HUES64 (cell line): ENCODE measurements at regions not wholly inside any gene's neighbourhood (a gene's known extent, or its start where the extent isn't known, plus 50 kb on each side); places are given as distances from the start of the nearest gene placed in this dataset.

Experiments
- H3K27ac ChIP-seq: 2 replicates; pipeline ENCODE4 v1.7.0; 2013; ENCODE audit warnings: low read depth, low read length, inconsistent platforms
- H3K27me3 ChIP-seq: 2 replicates; pipeline ENCODE4 v1.6.1; 2013; ENCODE audit warnings: mild to moderate bottlenecking, low read length; ENCODE audit not compliant: insufficient read depth
- H3K36me3 ChIP-seq: 2 replicates; pipeline ENCODE4 v1.6.1; 2013; ENCODE audit warnings: mild to moderate bottlenecking, low read length; ENCODE audit not compliant: insufficient read depth
- H3K4me1 ChIP-seq: 2 replicates; pipeline ENCODE4 v1.6.1; 2013; ENCODE audit warnings: mild to moderate bottlenecking, low read length, moderate library complexity; ENCODE audit not compliant: insufficient read depth
- H3K4me3 ChIP-seq: 2 replicates; pipeline ENCODE4 v1.5.1; 2013; ENCODE audit warnings: mild to moderate bottlenecking, low read length, moderate library complexity
- H3K9ac ChIP-seq: 2 replicates; pipeline ENCODE4 v1.6.1; 2013; ENCODE audit warnings: mild to moderate bottlenecking, low read depth, low read length
- H3K9me3 ChIP-seq: 2 replicates; pipeline ENCODE4 v1.6.1; 2013; ENCODE audit warnings: low read depth, low read length; ENCODE audit not compliant: insufficient read depth
- WGBS: fragments of 150-250, 120-280 bp; methylation state at CpG from one replicate; pipeline ENCODE4 v1.1.7; 2013; ENCODE audit warnings: missing lambda C conversion rate; 5-methylcytosine and 5-hydroxymethylcytosine counted together

- no peak overlapping the region for H3K27ac ChIP-seq
- H3K36me3 ChIP-seq, result no peaks in the 10 kb centered on the region
- no peaks in the 10 kb centered on the region for H3K4me1 ChIP-seq
- H3K9me3 ChIP-seq, result no peaks in the 10 kb centered on the region
- WGBS, result 87% methylated on average over 3 of the region's 3 CpGs
- no peak overlapping the region for H3K9ac ChIP-seq
- no peaks in the 10 kb centered on the region for H3K27me3 ChIP-seq
- no peak overlapping the region for H3K4me3 ChIP-seq
Observed at GRCh38 chr3:72282918-72283317, 498.0 kb upstream of the PROK2 start.

DNA sequence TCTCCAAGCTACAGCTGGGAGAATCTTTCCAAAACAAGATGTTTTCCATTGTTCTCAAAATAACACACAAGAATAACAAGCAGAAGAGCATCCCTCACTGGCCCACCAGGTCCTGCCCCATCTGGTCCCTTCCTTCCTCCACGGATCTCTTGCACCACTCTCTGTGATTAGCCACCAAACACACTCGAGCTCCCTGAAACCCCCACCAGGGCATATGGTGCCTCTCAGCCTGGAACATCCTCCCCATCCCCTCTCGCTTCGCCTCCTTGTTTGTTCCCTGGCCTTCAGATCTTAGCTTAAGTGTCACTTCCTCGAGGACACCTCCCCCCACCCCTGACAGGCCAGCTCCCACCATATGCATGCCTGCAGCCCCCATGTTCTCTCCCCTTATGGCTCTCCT, 496.6 kb upstream of the PROK2 start:
- no peak overlapping the region for H3K4me3 ChIP-seq
- no peak overlapping the region for H3K27ac ChIP-seq
- H3K4me1 ChIP-seq, result no peaks in the 10 kb centered on the region
- no peak overlapping the region for H3K9ac ChIP-seq
- no peaks in the 10 kb centered on the region for H3K27me3 ChIP-seq
- H3K36me3 ChIP-seq, result no peaks in the 10 kb centered on the region
- 91% methylated on average over 5 of the region's 5 CpGs for WGBS
- H3K9me3 ChIP-seq, result no peaks in the 10 kb centered on the region

DNA sequence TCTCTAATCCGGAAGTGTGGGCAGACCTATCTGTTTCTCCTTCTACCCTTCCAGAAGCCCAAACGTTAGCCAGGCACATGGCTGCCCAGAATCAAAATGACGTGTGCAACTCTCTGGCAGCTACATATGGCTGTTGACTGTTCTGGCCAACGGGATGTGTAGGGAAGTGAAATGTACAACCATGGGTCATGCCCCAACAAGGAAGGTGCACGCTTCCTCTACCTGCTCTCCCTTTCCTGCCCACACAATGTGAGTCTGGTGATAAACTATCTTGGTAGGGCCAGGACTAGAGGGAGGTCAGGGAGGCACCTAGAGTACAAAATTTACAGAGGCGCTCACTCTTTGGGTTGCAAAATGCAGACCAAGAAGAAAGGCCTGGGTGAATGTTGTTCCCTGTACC, 495.9 kb upstream of the PROK2 start:
- H3K27ac ChIP-seq, result no peak overlapping the region
- H3K9me3 ChIP-seq, result no peaks in the 10 kb centered on the region
- no peaks in the 10 kb centered on the region for H3K36me3 ChIP-seq
- H3K9ac ChIP-seq, result no peak overlapping the region
- H3K27me3 ChIP-seq, result no peaks in the 10 kb centered on the region
- no peak overlapping the region for H3K4me3 ChIP-seq
- H3K4me1 ChIP-seq, result no peaks in the 10 kb centered on the region
- 94% methylated on average over 6 of the region's 6 CpGs for WGBS

DNA sequence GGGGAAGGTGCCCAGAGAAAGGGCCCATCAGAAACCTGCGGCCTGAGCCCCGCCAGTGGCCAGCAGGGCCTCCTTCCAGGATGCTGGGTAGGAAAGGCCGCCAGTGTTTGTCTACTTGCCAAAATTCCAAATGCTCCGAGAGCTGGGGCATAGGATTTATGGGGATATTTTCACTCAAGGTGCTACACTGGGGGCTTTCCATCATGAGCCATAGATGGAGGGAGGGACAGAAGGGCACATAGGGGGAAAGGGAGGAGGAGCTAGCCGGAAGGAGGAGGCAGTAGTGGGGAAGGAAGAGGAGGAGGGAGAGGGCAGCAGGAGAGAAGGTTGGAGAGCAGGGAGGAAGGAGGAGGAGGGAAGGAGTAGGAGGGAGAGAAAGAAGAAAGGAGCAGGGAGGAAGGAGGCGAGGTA, 494.7 kb upstream of the PROK2 start:
- no peaks in the 10 kb centered on the region for H3K27me3 ChIP-seq
- H3K9ac ChIP-seq, result no peak overlapping the region
- no peaks in the 10 kb centered on the region for H3K36me3 ChIP-seq
- H3K27ac ChIP-seq, result no peak overlapping the region
- no peaks in the 10 kb centered on the region for H3K9me3 ChIP-seq
- WGBS, result 86% methylated on average over 6 of the region's 6 CpGs
- H3K4me3 ChIP-seq, result no peak overlapping the region
- H3K4me1 ChIP-seq, result no peaks in the 10 kb centered on the region; the same call in 1 of the 2 replicates

DNA sequence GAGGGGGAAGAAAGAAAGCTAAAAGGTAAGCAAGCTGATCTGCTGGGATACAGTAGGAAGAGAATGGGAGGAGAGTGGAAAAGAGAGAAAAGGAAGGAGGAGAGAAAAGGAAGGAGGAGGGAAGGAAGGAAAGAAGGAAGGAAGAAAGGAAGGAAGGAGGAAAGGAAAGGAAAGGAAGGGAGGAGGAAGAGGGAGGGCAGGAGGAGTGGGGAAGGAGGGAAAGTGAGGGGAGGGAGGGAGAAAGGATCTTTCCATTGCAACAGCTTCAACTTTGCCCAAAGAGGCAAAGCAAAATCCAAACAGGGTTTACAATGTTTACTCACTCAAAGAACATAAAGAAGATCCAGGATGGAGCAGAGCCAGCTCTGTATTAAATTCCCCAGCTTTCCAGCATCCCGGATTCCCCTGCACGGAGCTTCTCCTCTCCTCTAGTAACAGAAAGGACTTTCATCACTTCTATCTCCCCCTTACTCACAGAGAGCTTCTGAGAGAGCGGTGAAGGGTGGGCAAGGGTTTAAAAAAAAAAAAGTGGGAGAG, 494.2 kb upstream of the PROK2 start:
- H3K4me3 ChIP-seq, result no peak overlapping the region
- no peak overlapping the region for H3K27ac ChIP-seq
- no peak overlapping the region for H3K9ac ChIP-seq
- no peaks in the 10 kb centered on the region for H3K27me3 ChIP-seq
- 86% methylated on average over 3 of the region's 3 CpGs for WGBS
- no peaks in the 10 kb centered on the region for H3K9me3 ChIP-seq
- peaks cover 4% of the 10 kb centered on the region; the same call in 1 of the 2 replicates for H3K4me1 ChIP-seq
- no peaks in the 10 kb centered on the region for H3K36me3 ChIP-seq

DNA sequence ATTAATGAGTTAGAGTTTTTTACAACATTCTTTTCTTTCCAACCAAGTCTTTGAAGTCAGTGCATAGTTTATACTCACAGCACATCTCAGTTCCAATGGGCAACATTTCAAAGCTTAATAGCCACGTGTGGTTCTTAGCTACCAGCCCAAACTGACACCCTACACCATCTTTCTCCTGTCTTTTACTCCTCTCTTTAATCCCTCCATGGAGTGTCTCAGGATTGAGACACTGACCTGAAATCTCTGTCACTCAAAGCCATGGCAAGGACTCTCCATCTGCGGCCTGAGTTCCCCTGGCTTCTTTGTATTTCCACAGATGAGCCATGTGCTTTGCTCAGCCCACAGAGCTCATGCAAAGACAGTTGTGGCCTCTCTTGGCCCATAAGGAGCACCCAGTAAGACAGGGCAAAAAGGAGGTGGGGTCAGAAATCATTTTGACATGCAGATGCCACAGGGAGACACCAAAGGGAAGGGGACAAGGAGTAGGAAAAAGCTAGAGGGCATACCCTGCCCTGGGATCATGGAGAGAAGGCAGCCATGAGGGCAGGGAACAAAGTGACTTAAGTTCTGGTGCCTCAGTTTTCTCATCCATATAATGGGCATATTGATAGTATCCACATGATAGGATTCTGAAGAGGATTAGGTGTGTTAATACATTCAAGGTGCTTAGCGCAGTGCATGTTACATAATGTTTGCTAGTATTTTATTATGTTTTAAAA, 493.6 kb upstream of the PROK2 start:
- peaks cover 10% of the 10 kb centered on the region; the same call in 1 of the 2 replicates for H3K4me1 ChIP-seq
- no peaks in the 10 kb centered on the region for H3K9me3 ChIP-seq
- H3K4me3 ChIP-seq, result no peak overlapping the region
- 90% methylated on average over 3 of the region's 3 CpGs for WGBS
- H3K9ac ChIP-seq, result no peak overlapping the region
- no peaks in the 10 kb centered on the region for H3K36me3 ChIP-seq
- no peak overlapping the region for H3K27ac ChIP-seq
- no peaks in the 10 kb centered on the region for H3K27me3 ChIP-seq

DNA sequence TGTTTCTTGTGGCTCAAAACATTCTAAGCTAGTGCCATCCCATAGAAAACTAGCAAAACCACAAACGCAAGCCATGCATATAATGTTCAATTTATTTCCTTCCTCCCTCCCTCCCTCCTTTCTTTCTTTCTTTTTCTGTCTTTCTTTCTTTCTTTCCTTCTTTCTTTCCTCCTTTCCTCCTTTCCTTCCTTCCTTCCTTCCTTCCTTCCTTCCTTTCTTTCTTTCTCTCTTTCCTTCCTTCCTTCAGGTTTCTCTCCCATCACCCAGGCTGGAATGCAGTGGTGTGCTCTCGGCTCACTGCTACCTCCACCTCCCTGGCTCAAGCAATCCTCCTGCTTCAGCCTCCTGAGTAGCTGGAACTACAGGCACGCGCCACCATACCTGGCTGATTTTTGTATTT, 492.8 kb upstream of the PROK2 start:
- Histone ChIP-seq H3K36me3 (no peaks in the 10 kb centered on the region), H3K9me3 (no peaks in the 10 kb centered on the region), H3K27ac (no peak overlapping the region), H3K9ac (no peak overlapping the region), H3K27me3 (no peaks in the 10 kb centered on the region), H3K4me1 (peaks cover 16% of the 10 kb centered on the region; the same call in 1 of the 2 replicates), H3K4me3 (no peak overlapping the region)
- 97% methylated on average over 4 of the region's 4 CpGs for WGBS

GRCh38 chr3:72276806-72277205, 491.9 kb upstream of the PROK2 start:
- Histone ChIP-seq H3K4me3 (no peak overlapping the region), H3K27me3 (no peaks in the 10 kb centered on the region), H3K27ac (no peak overlapping the region), H3K36me3 (no peaks in the 10 kb centered on the region), H3K9ac (no peak overlapping the region), H3K9me3 (no peaks in the 10 kb centered on the region), H3K4me1 (peaks cover 16% of the 10 kb centered on the region; the same call in 1 of the 2 replicates)
- 89% methylated on average over 3 of the region's 3 CpGs for WGBS

DNA sequence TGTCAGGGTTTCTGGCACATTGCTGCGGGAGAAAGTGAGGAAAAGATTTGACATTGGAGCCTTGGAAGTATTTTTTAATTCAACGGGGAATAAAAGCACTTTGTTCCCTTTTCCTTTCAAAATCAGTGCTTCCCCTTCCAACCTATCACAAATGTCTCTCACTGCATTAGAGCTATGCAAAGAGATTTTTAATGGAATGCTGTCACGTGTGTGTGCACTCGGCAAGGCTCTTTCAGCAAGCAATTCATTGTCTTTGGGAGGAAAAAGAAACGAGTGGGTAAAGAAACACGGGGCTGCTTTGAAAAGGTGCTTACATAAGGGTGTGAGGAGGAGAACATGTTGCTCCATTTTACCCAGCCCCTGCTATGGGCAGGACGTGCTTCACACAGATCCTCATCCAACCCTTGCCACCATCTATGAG, 490.4 kb upstream of the PROK2 start:
- H3K27ac ChIP-seq, result no peak overlapping the region
- WGBS, result 78% methylated on average over 6 of the region's 7 CpGs

GRCh38 chr3:72274493-72275330, 489.8 kb upstream of the PROK2 start:
- 83% methylated on average over 12 of the region's 12 CpGs for WGBS
- peaks cover 20% of the 10 kb centered on the region; the same call in 1 of the 2 replicates for H3K4me1 ChIP-seq
- no peaks in the 10 kb centered on the region for H3K27me3 ChIP-seq
- no peaks in the 10 kb centered on the region for H3K36me3 ChIP-seq
- no peaks in the 10 kb centered on the region for H3K9me3 ChIP-seq
- no peak overlapping the region for H3K27ac ChIP-seq
- no peak overlapping the region for H3K4me3 ChIP-seq
- H3K9ac ChIP-seq, result no peak overlapping the region

More for the DNA sequence above, 490.4 kb upstream of the PROK2 start:
- no peak overlapping the region for H3K9ac ChIP-seq
- H3K27me3 ChIP-seq, result no peaks in the 10 kb centered on the region
- peaks cover 16% of the 10 kb centered on the region; the same call in 1 of the 2 replicates for H3K4me1 ChIP-seq
- H3K4me3 ChIP-seq, result no peak overlapping the region
- no peaks in the 10 kb centered on the region for H3K9me3 ChIP-seq
- no peaks in the 10 kb centered on the region for H3K36me3 ChIP-seq

DNA sequence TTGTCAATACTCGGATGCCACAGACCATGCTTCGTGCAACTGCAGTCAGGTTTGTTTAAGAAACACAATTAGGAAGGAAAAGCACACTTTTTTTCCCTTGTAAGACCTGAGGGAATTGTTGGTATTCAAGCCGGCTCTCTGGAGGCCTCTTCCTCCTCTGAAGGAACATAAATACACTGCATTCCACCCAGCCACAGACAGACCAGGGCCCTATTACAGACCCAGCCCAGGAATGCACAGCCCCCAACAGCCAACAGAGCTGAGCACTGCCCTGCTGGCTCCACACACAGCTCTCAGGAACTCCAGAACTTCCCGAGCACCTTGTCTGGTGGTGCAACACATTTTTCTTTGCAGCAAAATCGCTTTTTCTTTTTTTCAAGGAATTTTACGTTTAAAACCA, 488.7 kb upstream of the PROK2 start:
- Histone ChIP-seq H3K9me3 (no peaks in the 10 kb centered on the region), H3K27ac (no peak overlapping the region), H3K4me3 (no peak overlapping the region), H3K9ac (no peak overlapping the region; the same call in 1 of the 2 replicates), H3K36me3 (no peaks in the 10 kb centered on the region), H3K4me1 (peaks cover 20% of the 10 kb centered on the region; the same call in 1 of the 2 replicates), H3K27me3 (no peaks in the 10 kb centered on the region)
- 64% methylated on average over 5 of the region's 6 CpGs for WGBS
